HEK293 (cell line): ENCODE measurements at regions not wholly inside any gene's neighbourhood (a gene's known extent, or its start where the extent isn't known, plus 50 kb on each side); places are given as distances from the start of the nearest gene placed in this dataset.

Experiments
- ZNF121 ChIP-seq: fragments of 450-650 bp; formaldehyde crosslinking; IDR thresholded peaks from 2 replicates; pipeline ENCODE4 v1.5.1; 2016; ENCODE audit warnings: missing biosample characterization, missing genetic modification characterization
- ZNF146 ChIP-seq: fragments of 450-650 bp; formaldehyde crosslinking; IDR thresholded peaks from 2 replicates; pipeline ENCODE4 v1.5.1; 2016; ENCODE audit warnings: missing biosample characterization, missing genetic modification characterization
- ZNF155 ChIP-seq: fragments of 450-650 bp; formaldehyde crosslinking; IDR thresholded peaks from 2 replicates; pipeline ENCODE4 v1.5.1; 2016; ENCODE audit warnings: missing biosample characterization, missing genetic modification characterization
- ZNF184 ChIP-seq: fragments of 450-650 bp; IDR thresholded peaks from 2 replicates; pipeline ENCODE4 v1.5.1; 2018; ENCODE audit warnings: missing biosample characterization, mild to moderate bottlenecking, missing genetic modification characterization
- ZNF292 ChIP-seq: fragments of 450-650 bp; formaldehyde crosslinking; IDR thresholded peaks from 2 replicates; pipeline ENCODE4 v1.5.1; 2016; ENCODE audit warnings: low read depth, missing biosample characterization, missing genetic modification characterization, borderline replicate concordance
- ZNF707 ChIP-seq: fragments of 450-650 bp; formaldehyde crosslinking; IDR thresholded peaks from 2 replicates; pipeline ENCODE4 v1.5.1; 2016; ENCODE audit warnings: missing biosample characterization, missing genetic modification characterization
- ZNF777 ChIP-seq: fragments of 450-650 bp; formaldehyde crosslinking; IDR thresholded peaks from 2 replicates; pipeline ENCODE4 v1.5.1; 2017; ENCODE audit warnings: missing biosample characterization, missing genetic modification characterization, borderline replicate concordance
- ZNF837 ChIP-seq: fragments of 450-650 bp; formaldehyde crosslinking; IDR thresholded peaks from 2 replicates; pipeline ENCODE4 v1.5.1; 2016; ENCODE audit warnings: missing biosample characterization, missing genetic modification characterization
- ZSCAN30 ChIP-seq: fragments of 450-650 bp; IDR thresholded peaks from 2 replicates; pipeline ENCODE4 v1.5.1; 2018; ENCODE audit warnings: missing biosample characterization, mild to moderate bottlenecking, missing genetic modification characterization, moderate library complexity
- TF ChIP-seq, protein P1 (sequence below): IDR thresholded peaks from 2 replicates; pipeline ENCODE4 v1.6.1; 2011; ENCODE audit warnings: mild to moderate bottlenecking, low read depth, low read length, borderline replicate concordance
- TF ChIP-seq, protein P2 (sequence below): fragments of 450-650 bp; formaldehyde crosslinking; IDR thresholded peaks from 2 replicates; pipeline ENCODE4 v1.5.1; 2017; ENCODE audit warnings: missing biosample characterization, mild to moderate bottlenecking, missing genetic modification characterization, moderate library complexity
- TF ChIP-seq, protein P3 (sequence below): fragments of 450-650 bp; formaldehyde crosslinking; IDR thresholded peaks from 2 replicates; pipeline ENCODE4 v1.5.1; 2016; ENCODE audit warnings: missing biosample characterization, missing genetic modification characterization

DNA sequence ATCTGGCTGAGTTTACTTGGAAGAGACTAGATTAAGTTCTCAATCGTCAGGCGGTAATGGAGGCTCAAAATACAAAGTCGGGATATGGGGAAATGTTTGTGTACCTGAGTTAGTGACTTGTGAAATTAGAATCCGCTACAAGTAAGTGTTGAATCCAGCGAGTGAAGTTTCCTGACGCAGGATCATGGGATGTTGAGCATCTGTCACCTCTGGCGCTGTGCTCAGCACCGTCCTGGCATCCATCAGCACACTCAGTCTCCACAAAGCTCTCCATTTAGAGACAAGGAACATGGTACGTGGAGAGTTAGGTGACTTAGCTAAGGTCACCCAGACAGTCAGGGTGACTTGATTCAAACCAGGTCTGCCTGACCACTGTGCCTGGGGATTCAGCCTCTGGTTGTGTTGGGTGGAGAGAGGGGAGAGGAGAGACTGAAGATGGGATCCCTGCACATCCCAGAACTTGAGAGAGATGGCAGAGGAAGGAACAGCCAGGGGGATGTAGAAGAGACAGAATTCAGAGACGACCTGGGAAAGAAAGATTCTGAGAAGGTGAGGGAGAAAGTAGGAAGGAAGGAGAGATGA is 251.2 kb downstream of the ACKR3 start:
- TF ChIP-seq ZNF121 (tag by site-specific recombination) (no peak), ZNF777 (tag by site-specific recombination) (no peak), ZSCAN30 (tag by site-specific recombination) (no peak), ZNF837 (tag by site-specific recombination) (no peak), ZNF146 (tag by site-specific recombination) (no peak), ZNF707 (tag by site-specific recombination) (no peak), ZNF155 (tag by site-specific recombination) (no peak), ZNF184 (tag by site-specific recombination) (no peak), ZNF292 (tag by site-specific recombination) (no peak)
- TF ChIP-seq, protein P1, sequence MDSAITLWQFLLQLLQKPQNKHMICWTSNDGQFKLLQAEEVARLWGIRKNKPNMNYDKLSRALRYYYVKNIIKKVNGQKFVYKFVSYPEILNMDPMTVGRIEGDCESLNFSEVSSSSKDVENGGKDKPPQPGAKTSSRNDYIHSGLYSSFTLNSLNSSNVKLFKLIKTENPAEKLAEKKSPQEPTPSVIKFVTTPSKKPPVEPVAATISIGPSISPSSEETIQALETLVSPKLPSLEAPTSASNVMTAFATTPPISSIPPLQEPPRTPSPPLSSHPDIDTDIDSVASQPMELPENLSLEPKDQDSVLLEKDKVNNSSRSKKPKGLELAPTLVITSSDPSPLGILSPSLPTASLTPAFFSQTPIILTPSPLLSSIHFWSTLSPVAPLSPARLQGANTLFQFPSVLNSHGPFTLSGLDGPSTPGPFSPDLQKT = no peak
- TF ChIP-seq, protein P2, sequence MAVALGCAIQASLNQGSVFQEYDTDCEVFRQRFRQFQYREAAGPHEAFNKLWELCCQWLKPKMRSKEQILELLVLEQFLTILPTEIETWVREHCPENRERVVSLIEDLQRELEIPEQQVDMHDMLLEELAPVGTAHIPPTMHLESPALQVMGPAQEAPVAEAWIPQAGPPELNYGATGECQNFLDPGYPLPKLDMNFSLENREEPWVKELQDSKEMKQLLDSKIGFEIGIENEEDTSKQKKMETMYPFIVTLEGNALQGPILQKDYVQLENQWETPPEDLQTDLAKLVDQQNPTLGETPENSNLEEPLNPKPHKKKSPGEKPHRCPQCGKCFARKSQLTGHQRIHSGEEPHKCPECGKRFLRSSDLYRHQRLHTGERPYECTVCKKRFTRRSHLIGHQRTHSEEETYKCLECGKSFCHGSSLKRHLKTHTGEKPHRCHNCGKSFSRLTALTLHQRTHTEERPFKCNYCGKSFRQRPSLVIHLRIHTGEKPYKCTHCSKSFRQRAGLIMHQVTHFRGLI = no peak
- TF ChIP-seq, protein P3, sequence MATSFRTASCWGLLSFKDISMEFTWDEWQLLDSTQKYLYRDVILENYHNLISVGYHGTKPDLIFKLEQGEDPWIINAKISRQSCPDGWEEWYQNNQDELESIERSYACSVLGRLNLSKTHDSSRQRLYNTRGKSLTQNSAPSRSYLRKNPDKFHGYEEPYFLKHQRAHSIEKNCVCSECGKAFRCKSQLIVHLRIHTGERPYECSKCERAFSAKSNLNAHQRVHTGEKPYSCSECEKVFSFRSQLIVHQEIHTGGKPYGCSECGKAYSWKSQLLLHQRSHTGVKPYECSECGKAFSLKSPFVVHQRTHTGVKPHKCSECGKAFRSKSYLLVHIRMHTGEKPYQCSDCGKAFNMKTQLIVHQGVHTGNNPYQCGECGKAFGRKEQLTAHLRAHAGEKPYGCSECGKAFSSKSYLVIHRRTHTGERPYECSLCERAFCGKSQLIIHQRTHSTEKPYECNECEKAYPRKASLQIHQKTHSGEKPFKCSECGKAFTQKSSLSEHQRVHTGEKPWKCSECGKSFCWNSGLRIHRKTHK (tag by site-specific recombination) = no peak
